Endothelial cell of umbilical vein (primary cell): ENCODE measurements at regions not wholly inside any gene's neighbourhood (a gene's known extent, or its start where the extent isn't known, plus 50 kb on each side); places are given as distances from the start of the nearest gene placed in this dataset.

Experiments
- CTCF ChIP-seq, 2 donors: IDR thresholded peaks; 1 replicate in 1 of 2; 2 replicates in 1 of 2; pipeline ENCODE4 v1.5.1; 2011; ENCODE audit warnings: low read length in 2 of 2, mild to moderate bottlenecking in 2 of 2, moderate library complexity in 2 of 2, control low read depth in 1 of 2, inconsistent platforms in 1 of 2, low read depth in 1 of 2; ENCODE audit not compliant: insufficient read depth in 1 of 2; ENCODE audit errors: extremely low read depth in 1 of 2
- EZH2 ChIP-seq: IDR thresholded peaks from 2 replicates; pipeline ENCODE4 v1.6.1; 2012; ENCODE audit warnings: borderline replicate concordance, low read depth, mild to moderate bottlenecking, moderate library complexity, low read length, inconsistent platforms; ENCODE audit not compliant: severe bottlenecking
- FOS ChIP-seq: IDR thresholded peaks from 2 replicates; pipeline ENCODE4 v1.6.1; 2011; ENCODE audit warnings: mild to moderate bottlenecking, low read length, moderate library complexity, borderline replicate concordance; ENCODE audit not compliant: insufficient read depth
- GATA2 ChIP-seq: IDR thresholded peaks from 2 replicates; pipeline ENCODE4 v1.7.0; 2011; ENCODE audit warnings: low read depth, mild to moderate bottlenecking, moderate library complexity, mixed read lengths, low read length; ENCODE audit not compliant: insufficient read length, insufficient read depth
- JUN ChIP-seq: IDR thresholded peaks from 2 replicates; pipeline ENCODE4 v1.6.1; 2011; ENCODE audit warnings: borderline replicate concordance, low read depth; ENCODE audit not compliant: insufficient read length, insufficient read depth
- MAX ChIP-seq: IDR thresholded peaks from 2 replicates; pipeline ENCODE4 v1.6.1; 2011; ENCODE audit not compliant: insufficient read depth, insufficient read length
- POLR2A ChIP-seq: IDR thresholded peaks from 2 replicates; pipeline ENCODE4 v1.6.1; 2012; ENCODE audit warnings: low read depth, mild to moderate bottlenecking, control low read depth, low read length
- POLR2AphosphoS5 ChIP-seq: IDR thresholded peaks from 2 replicates; pipeline ENCODE4 v1.6.1; 2012; ENCODE audit warnings: low read depth, mild to moderate bottlenecking, control low read depth, low read length, moderate library complexity; ENCODE audit not compliant: insufficient read depth

- no peak for TF ChIP-seq POLR2A
- TF ChIP-seq CTCF (IDR thresholded peaks at IDR 0.05; ENCODE audit: extremely low read depth in 1 of 2, insufficient read depth in 1 of 2, low read depth in 1 of 2, low read length in 2 of 2): no peak
- no peak for TF ChIP-seq MAX
- TF ChIP-seq POLR2AphosphoS5: no peak
- TF ChIP-seq EZH2: no peak
- no peak for TF ChIP-seq FOS
- no peak for TF ChIP-seq JUN
- no peak for TF ChIP-seq GATA2
Observed at GRCh38 chr6:141164042-141164743, 968.5 kb upstream of the GJE1 start.
